ENCODE measurements at regions not wholly inside any gene's neighbourhood (a gene's known extent, or its start where the extent isn't known, plus 50 kb on each side); places are given as distances from the start of the nearest gene placed in this dataset.

GRCh38 chr2:51526766-51527165 is 494.8 kb upstream of the NRXN1 start:
- no peak for TF ChIP-seq CTCF (IDR thresholded peaks at IDR 0.05; ENCODE audit: poor library complexity)
- TF ChIP-seq EZH2phosphoT487 (IDR thresholded peaks at IDR 0.05; ENCODE audit: low read depth, severe bottlenecking, unreplicated experiment) = no peak
- TF ChIP-seq EZH2 (IDR thresholded peaks at IDR 0.05; ENCODE audit: borderline replicate concordance) = no peak
